OCI-LY3 (cell line): ENCODE measurements at regions not wholly inside any gene's neighbourhood (a gene's known extent, or its start where the extent isn't known, plus 50 kb on each side); places are given as distances from the start of the nearest gene placed in this dataset.

Experiments used
- EZH2phosphoT487 ChIP-seq: fragments of 200-600 bp; shearing (Covaris generic); IDR thresholded peaks from 2 replicates; pipeline ENCODE4 v1.6.1; 2018; ENCODE audit warnings: antibody characterized with exemption, mixed run types, low read depth
- TF ChIP-seq, protein P1 (sequence below): fragments of 200-600, 300-600 bp; sonication (generic); IDR thresholded peaks from 2 replicates; pipeline ENCODE4 v1.5.1; 2014; ENCODE audit warnings: antibody characterized with exemption, low read length, low read depth

DNA sequence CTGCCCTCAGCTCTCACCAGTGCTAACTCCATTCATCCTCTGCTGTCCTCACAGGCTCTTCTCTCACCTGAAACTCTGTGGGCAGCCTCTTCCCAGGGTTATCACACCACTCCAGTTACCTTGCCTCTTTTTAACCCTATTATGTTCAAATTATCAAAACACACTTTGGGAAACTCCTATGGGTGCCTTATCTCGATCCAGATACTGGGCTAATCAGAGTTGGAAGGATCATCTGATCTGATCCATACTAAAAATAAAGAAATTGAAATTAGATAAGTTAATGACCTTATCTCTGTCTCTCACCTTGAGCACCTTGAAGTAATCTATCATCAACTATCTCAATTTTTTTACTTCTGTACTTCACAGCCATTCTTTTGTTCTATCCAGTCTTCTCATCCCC lies 300.5 kb upstream of the ISL1 start:
- TF ChIP-seq, protein P1, sequence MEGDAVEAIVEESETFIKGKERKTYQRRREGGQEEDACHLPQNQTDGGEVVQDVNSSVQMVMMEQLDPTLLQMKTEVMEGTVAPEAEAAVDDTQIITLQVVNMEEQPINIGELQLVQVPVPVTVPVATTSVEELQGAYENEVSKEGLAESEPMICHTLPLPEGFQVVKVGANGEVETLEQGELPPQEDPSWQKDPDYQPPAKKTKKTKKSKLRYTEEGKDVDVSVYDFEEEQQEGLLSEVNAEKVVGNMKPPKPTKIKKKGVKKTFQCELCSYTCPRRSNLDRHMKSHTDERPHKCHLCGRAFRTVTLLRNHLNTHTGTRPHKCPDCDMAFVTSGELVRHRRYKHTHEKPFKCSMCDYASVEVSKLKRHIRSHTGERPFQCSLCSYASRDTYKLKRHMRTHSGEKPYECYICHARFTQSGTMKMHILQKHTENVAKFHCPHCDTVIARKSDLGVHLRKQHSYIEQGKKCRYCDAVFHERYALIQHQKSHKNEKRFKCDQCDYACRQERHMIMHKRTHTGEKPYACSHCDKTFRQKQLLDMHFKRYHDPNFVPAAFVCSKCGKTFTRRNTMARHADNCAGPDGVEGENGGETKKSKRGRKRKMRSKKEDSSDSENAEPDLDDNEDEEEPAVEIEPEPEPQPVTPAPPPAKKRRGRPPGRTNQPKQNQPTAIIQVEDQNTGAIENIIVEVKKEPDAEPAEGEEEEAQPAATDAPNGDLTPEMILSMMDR = no peak
- TF ChIP-seq EZH2phosphoT487 = no peak
